Muscle layer of duodenum (tissue), 2 donors: ENCODE measurements at regions not wholly inside any gene's neighbourhood (a gene's known extent, or its start where the extent isn't known, plus 50 kb on each side); places are given as distances from the start of the nearest gene placed in this dataset.
"Not testable (repeated sequence)": the region's sequence is repeated elsewhere in the genome, so short reads cannot be mapped to it uniquely, and the experiment has no call there.

Source experiments
- H3K27ac ChIP-seq: one replicate; pipeline ENCODE4 v1.7.0; 2013; ENCODE audit warnings: mild to moderate bottlenecking, low read length
- H3K27me3 ChIP-seq: one replicate; pipeline ENCODE4 v1.7.0; 2013; ENCODE audit warnings: low read depth, mild to moderate bottlenecking, control low read depth, low read length
- H3K36me3 ChIP-seq, 2 donors: one replicate each; pipeline ENCODE4 v1.7.0; 2013; ENCODE audit warnings: low read length in 2 of 2, control low read depth in 1 of 2, mild to moderate bottlenecking in 1 of 2; ENCODE audit not compliant: insufficient read depth in 2 of 2, control insufficient read depth in 1 of 2
- H3K4me1 ChIP-seq, 2 donors: one replicate each; pipeline ENCODE4 v1.7.0; 2013; ENCODE audit warnings: low read length in 2 of 2, mild to moderate bottlenecking in 2 of 2, control low read depth in 1 of 2, moderate library complexity in 1 of 2; ENCODE audit not compliant: insufficient read depth in 2 of 2, control insufficient read depth in 1 of 2
- H3K4me3 ChIP-seq, 2 donors: one replicate each; pipeline ENCODE4 v1.7.0; 2013; ENCODE audit warnings: low read length in 2 of 2, low read depth in 1 of 2, mild to moderate bottlenecking in 1 of 2
- H3K9me3 ChIP-seq, 2 donors: one replicate each; pipeline ENCODE4 v1.7.0; 2013; ENCODE audit warnings: low read length in 2 of 2, control low read depth in 1 of 2, mild to moderate bottlenecking in 1 of 2; ENCODE audit not compliant: control insufficient read depth in 1 of 2
- donor health status: healthy.

DNA sequence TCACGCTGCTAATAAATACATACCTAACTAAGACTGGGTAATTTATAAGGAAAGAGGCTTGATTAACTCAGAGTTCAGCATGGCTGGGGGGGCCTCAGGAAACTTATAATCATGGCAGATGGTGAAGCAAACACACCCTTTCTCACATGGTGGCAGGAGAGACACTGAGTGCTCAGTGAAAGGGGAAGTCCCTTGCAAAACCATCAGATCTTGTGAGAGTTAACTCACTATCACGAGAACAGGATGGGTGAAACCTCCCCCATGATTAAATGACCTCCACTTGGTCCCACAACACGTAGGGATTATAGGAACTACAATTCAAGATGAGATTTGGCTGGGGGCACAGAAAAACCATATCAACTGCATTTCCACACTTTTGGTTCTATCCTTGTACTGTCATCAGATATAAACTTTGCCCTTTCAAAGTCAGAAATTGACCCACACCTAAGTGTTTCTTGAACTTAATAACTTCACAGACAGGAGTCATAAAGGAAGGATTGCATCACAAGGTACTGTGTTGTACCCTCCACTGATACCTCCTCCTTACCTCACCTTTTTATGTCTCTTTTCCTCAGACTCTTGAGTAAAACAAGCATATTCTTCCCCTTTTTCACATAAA is 319.1 kb upstream of the PIK3R1 start:
- Histone ChIP-seq H3K27ac (no peak overlapping the region), H3K27me3 (no peaks in the 10 kb centered on the region), H3K4me3 (no peak overlapping the region)

DNA sequence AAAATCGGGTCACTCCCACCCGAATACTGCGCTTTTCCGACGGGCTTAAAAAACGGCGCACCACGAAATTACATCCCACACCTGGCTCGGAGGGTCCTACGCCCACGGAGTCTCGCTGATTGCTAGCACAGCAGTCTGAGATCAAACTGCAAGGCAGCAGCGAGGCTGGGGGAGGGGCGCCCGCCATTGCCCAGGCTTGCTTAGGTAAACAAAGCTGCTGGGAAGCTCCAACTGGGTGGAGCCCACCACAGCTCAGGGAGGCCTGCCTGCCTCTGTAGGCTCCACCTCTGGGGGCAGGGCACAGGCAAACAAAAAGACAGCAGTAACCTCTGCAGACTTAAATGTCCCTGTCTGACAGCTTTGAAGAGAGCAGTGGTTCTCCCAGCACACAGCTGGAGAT is 325.7 kb upstream of the PIK3R1 start:
- H3K27ac ChIP-seq, H3K4me1 ChIP-seq, H3K27me3 ChIP-seq, H3K9me3 ChIP-seq, H3K4me3 ChIP-seq, H3K36me3 ChIP-seq: not testable (repeated sequence)

More for the DNA sequence above, 319.1 kb upstream of the PIK3R1 start:
- no peaks in the 10 kb centered on the region for H3K36me3 ChIP-seq
- H3K4me1 ChIP-seq, result peaks cover 0 to 3% of the 10 kb centered on the region in 2 donors
- no peaks in the 10 kb centered on the region for H3K9me3 ChIP-seq

DNA sequence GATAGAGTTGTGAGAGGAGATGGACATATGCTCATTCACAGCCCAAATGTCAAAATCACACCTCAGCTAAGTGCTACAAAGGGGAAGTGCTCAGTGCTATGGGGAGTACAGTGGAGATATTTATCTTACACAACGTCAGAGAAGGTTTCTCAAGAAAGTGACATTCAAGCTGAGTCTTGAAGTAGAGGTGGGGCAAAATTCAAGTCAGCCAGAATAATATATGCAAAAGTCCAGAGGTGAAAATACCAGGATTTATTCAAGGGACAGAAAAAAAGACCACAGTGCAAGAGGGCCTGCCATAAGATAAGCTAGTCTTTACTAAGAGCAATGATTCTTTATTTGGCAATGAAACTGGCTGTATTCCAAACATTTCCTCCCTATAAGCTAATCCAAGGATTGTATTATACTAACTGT is 327.8 kb upstream of the PIK3R1 start:
- no peaks in the 10 kb centered on the region for H3K4me1 ChIP-seq
- H3K4me3 ChIP-seq, result no peak overlapping the region
- no peaks in the 10 kb centered on the region for H3K27me3 ChIP-seq
- H3K36me3 ChIP-seq, result no peaks in the 10 kb centered on the region
- H3K9me3 ChIP-seq, result no peaks in the 10 kb centered on the region
- no peak overlapping the region for H3K27ac ChIP-seq

GRCh38 chr5:67886761-67887160 is 328.8 kb upstream of the PIK3R1 start:
- no peaks in the 10 kb centered on the region for H3K36me3 ChIP-seq
- H3K27ac ChIP-seq, result no peak overlapping the region
- H3K9me3 ChIP-seq, result no peaks in the 10 kb centered on the region

GRCh38 chr5:67880876-67881275 is 334.7 kb upstream of the PIK3R1 start:
- Histone ChIP-seq H3K27me3 (no peaks in the 10 kb centered on the region), H3K36me3 (no peaks in the 10 kb centered on the region), H3K27ac (no peak overlapping the region), H3K9me3 (no peaks in the 10 kb centered on the region), H3K4me1 (no peaks in the 10 kb centered on the region), H3K4me3 (no peak overlapping the region)

More at GRCh38 chr5:67886761-67887160, 328.8 kb upstream of the PIK3R1 start:
- Histone ChIP-seq H3K27me3 (no peaks in the 10 kb centered on the region), H3K4me3 (no peak overlapping the region), H3K4me1 (no peaks in the 10 kb centered on the region)

DNA sequence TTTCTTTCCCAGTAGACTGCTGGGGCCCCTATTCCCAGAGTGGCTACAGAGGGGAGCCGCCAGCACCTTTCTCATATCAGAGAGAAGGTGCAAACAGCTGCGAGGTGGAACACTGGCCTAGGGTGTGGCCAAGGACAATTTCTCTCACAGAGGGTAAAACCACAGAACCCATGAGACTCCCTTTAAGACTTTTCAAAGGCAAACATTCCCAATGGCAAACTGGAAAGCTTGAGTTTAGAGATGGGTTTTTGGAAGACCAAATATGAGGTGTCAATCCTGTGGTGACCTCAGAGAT is 335.1 kb upstream of the PIK3R1 start:
- no peak overlapping the region for H3K4me3 ChIP-seq
- no peaks in the 10 kb centered on the region for H3K9me3 ChIP-seq
- H3K27ac ChIP-seq, result no peak overlapping the region
- H3K36me3 ChIP-seq, result no peaks in the 10 kb centered on the region
- no peaks in the 10 kb centered on the region for H3K4me1 ChIP-seq
- H3K27me3 ChIP-seq, result no peaks in the 10 kb centered on the region

DNA sequence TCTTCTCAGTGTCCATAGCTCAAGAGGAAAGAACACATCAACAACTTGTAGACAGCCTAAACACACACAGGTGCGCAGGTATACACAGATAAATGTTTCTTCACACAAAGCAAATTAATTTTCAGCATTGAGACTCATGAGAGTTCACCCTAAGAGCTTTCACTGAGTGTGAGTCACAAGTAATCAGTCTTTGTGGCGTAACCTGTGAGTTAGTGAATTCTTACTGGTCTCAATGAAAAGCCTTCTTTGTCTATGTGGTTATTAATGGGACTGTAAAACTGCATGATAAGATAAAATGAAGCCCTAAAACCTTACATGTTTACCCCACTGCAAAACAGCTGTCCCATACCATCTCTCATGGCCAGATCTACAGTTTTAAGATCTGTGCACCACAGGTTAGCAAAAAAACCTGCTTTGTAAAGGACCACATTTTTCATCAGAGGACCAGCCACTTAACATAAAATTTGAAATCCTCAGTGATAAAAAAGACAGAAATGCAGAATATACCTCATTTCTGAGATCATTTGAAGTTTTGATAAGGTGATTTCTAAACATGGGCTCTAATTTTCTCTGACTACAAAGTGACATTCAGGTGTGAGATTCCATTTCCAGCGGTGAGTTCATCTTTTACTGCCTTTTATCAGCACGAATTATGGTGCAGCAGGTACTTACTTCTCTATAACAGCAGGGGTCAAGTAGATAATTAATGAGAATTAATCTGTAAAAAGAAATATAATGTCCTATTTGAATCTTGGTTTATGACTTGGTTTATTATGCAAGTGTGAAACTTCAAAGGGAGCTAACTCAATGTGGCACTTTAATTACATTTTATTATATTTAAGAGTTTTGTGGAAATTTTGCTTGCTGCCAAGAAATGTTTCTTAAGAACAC is 335.7 kb upstream of the PIK3R1 start:
- Histone ChIP-seq H3K4me3 (no peak overlapping the region), H3K36me3 (no peaks in the 10 kb centered on the region), H3K27ac (no peak overlapping the region), H3K9me3 (no peaks in the 10 kb centered on the region), H3K4me1 (no peaks in the 10 kb centered on the region), H3K27me3 (no peaks in the 10 kb centered on the region)

DNA sequence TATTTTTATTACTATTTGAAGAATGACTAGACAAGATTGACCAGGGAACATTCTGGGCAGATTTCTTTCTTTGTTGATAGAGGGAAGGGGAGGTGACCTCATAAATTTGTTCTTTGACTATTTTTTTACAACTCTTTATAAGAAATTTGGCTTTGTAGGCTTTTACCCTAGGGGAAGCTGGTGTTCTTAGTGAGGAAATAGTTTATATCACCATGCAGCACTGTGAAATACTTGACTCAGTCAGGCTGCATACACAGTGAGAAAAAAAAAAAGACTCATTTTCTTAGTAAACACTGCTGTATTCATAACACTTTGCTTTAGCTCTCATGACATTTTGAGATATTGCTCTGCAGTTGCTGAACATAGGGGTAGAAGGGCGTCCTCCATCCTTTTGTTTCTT is 336.6 kb upstream of the PIK3R1 start:
- Histone ChIP-seq H3K9me3 (no peaks in the 10 kb centered on the region), H3K36me3 (no peaks in the 10 kb centered on the region), H3K27me3 (no peaks in the 10 kb centered on the region), H3K4me3 (no peak overlapping the region), H3K4me1 (no peaks in the 10 kb centered on the region), H3K27ac (no peak overlapping the region)

DNA sequence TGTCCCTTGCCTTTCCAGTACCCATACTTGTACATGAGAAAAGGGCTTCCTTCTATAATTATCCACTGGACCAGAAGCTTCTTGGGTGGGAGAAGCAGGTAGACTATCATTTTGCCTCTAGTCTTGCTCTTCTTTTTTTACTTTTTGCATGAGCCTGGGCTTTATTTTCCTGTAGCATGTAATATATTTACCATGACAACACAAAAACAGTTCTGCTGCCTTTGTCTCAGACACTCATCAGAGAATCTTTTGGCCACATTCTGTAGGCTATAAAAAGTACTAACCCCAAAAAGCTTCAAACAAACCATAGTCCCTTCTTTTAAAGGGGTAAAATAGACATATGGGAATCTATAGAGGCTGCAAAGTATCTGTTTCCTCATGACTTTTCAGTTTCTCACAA is 339.2 kb upstream of the PIK3R1 start:
- no peaks in the 10 kb centered on the region for H3K36me3 ChIP-seq
- no peaks in the 10 kb centered on the region for H3K4me1 ChIP-seq
- H3K27ac ChIP-seq, result no peak overlapping the region
- no peak overlapping the region for H3K4me3 ChIP-seq
- no peaks in the 10 kb centered on the region for H3K9me3 ChIP-seq
- H3K27me3 ChIP-seq, result no peaks in the 10 kb centered on the region

DNA sequence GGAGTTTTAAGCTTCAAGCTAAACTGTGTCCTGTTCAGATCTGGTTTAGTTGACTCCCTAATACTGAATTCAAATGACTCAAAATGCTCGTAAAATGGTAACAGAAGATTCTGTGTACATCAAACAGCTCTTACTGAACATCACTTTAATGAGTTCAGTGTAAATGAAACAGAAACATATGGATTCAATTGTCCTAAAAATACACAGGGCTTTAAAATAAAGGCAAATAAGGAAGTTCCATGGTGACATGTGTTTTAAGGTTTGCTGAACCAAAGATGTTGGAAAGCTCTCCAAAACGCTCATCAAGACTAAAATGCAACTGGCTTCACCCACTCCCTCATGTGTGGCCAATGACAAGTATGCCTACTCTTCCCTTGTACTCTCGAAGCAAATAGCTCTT is 340.0 kb upstream of the PIK3R1 start:
- Histone ChIP-seq H3K4me1 (no peaks in the 10 kb centered on the region), H3K9me3 (no peaks in the 10 kb centered on the region), H3K4me3 (no peak overlapping the region), H3K27me3 (no peaks in the 10 kb centered on the region), H3K27ac (no peak overlapping the region), H3K36me3 (no peaks in the 10 kb centered on the region)

DNA sequence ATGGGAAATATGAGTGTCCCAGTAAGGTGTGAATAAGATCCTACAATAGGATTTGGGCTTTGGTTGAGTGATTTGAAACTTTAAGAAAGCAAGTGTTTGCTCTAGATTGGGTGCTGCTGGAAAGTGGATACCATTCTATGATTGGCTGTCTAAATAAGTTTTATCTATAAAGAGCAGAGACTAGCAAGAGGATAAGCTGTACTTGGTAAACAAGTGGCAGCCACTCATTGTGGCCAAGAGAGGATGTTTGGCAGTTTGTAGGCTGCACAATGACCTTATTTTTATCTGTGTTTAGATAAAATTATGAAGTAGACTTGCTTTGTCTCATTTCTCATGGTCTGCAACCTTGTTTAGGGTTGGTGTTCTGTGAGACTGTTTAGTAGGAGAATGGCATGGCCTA is 341.6 kb upstream of the PIK3R1 start:
- H3K36me3 ChIP-seq, result no peaks in the 10 kb centered on the region
- H3K4me3 ChIP-seq, result no peak overlapping the region
- no peaks in the 10 kb centered on the region for H3K27me3 ChIP-seq
- H3K27ac ChIP-seq, result no peak overlapping the region
- no peaks in the 10 kb centered on the region for H3K9me3 ChIP-seq
- no peaks in the 10 kb centered on the region for H3K4me1 ChIP-seq

GRCh38 chr5:67870662-67871061 is 344.9 kb upstream of the PIK3R1 start:
- H3K4me3 ChIP-seq, result no peak overlapping the region
- H3K36me3 ChIP-seq, result no peaks in the 10 kb centered on the region
- no peaks in the 10 kb centered on the region for H3K4me1 ChIP-seq
- H3K9me3 ChIP-seq, result no peaks in the 10 kb centered on the region
- no peaks in the 10 kb centered on the region for H3K27me3 ChIP-seq
- H3K27ac ChIP-seq, result no peak overlapping the region
